Suprapubic skin (tissue), 4 donors: ENCODE measurements at regions not wholly inside any gene's neighbourhood (a gene's known extent, or its start where the extent isn't known, plus 50 kb on each side); places are given as distances from the start of the nearest gene placed in this dataset.

ENCODE experiments used
- EP300 ChIP-seq: sonication (generic); formaldehyde crosslinking; IDR thresholded peaks from one replicate; pipeline ENCODE4 v1.6.1; 2017; ENCODE audit warnings: antibody characterized with exemption
- POLR2A ChIP-seq, 2 donors: fragments of 450-650 bp; IDR thresholded peaks; one replicate each; pipeline ENCODE4 v1.6.1; 2017; ENCODE audit warnings: antibody characterized with exemption in 2 of 2, mild to moderate bottlenecking in 2 of 2, moderate library complexity in 2 of 2
- POLR2AphosphoS5 ChIP-seq, 3 donors: sonication (generic); formaldehyde crosslinking; IDR thresholded peaks; one replicate each; pipeline ENCODE4 v1.6.1; 2017; ENCODE audit warnings: antibody characterized with exemption in 3 of 3
- TF ChIP-seq, protein P1 (sequence below), 2 donors: fragments of 200-600 bp in 1 of 2; fragments of 450-650 bp in 1 of 2; sonication (generic) in 1 of 2; IDR thresholded peaks; one replicate each; pipeline ENCODE4 v1.5.1; 2016 to 2019; ENCODE audit warnings: antibody characterized with exemption in 2 of 2, mild to moderate bottlenecking in 1 of 2, moderate library complexity in 1 of 2

DNA sequence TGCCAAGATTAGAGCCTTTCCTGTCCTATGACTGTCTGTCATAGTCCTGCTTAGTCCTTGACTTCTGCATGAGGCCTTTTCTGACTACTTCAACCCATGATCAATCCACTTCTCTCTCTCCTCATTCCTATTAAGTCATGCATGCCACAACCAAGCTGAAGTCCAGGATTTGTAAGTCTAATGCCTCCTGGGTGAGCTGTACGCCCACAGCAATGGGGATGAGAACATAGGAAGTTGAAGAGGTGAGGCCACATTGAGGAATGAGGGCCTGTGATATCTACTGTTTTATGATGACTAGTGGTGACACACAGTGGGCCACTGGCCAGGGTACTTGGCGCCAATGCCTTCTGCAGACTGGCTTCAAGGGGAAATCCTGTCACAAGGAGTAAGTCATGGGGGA lies 994.1 kb upstream of the TMEM132C start:
- TF ChIP-seq, protein P1, sequence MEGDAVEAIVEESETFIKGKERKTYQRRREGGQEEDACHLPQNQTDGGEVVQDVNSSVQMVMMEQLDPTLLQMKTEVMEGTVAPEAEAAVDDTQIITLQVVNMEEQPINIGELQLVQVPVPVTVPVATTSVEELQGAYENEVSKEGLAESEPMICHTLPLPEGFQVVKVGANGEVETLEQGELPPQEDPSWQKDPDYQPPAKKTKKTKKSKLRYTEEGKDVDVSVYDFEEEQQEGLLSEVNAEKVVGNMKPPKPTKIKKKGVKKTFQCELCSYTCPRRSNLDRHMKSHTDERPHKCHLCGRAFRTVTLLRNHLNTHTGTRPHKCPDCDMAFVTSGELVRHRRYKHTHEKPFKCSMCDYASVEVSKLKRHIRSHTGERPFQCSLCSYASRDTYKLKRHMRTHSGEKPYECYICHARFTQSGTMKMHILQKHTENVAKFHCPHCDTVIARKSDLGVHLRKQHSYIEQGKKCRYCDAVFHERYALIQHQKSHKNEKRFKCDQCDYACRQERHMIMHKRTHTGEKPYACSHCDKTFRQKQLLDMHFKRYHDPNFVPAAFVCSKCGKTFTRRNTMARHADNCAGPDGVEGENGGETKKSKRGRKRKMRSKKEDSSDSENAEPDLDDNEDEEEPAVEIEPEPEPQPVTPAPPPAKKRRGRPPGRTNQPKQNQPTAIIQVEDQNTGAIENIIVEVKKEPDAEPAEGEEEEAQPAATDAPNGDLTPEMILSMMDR (IDR thresholded peaks at IDR 0.05), result no peak
- no peak for TF ChIP-seq POLR2AphosphoS5 (IDR thresholded peaks at IDR 0.05)
- TF ChIP-seq EP300, result no peak
- TF ChIP-seq POLR2A (IDR thresholded peaks at IDR 0.05), result no peak
